ENCODE measurements at regions not wholly inside any gene's neighbourhood (a gene's known extent, or its start where the extent isn't known, plus 50 kb on each side); places are given as distances from the start of the nearest gene placed in this dataset.
"Not testable (repeated sequence)": the region's sequence is repeated elsewhere in the genome, so short reads cannot be mapped to it uniquely, and the experiment has no call there.

DNA sequence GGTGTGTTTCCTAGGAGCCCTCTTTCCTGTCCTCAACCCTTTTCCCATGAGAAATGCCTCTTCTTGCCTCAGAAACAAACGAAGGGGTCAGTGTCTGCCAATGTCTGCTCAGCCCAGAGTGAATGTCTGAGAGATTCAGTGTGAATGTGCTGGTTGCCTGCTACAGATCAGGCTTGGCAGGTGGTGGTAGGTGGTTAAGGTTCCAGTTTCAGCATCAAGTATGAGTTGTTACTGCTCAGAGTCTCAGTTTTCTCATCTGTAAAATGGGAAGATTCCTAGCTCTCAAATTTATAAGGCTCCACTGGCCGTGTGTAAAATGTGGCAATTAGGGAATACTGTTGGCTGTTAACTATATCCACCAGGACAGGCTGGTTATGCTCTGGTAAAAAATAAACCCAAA is 96.3 kb upstream of the PLGLB2 start:
- TF ChIP-seq, protein P1, sequence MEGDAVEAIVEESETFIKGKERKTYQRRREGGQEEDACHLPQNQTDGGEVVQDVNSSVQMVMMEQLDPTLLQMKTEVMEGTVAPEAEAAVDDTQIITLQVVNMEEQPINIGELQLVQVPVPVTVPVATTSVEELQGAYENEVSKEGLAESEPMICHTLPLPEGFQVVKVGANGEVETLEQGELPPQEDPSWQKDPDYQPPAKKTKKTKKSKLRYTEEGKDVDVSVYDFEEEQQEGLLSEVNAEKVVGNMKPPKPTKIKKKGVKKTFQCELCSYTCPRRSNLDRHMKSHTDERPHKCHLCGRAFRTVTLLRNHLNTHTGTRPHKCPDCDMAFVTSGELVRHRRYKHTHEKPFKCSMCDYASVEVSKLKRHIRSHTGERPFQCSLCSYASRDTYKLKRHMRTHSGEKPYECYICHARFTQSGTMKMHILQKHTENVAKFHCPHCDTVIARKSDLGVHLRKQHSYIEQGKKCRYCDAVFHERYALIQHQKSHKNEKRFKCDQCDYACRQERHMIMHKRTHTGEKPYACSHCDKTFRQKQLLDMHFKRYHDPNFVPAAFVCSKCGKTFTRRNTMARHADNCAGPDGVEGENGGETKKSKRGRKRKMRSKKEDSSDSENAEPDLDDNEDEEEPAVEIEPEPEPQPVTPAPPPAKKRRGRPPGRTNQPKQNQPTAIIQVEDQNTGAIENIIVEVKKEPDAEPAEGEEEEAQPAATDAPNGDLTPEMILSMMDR (IDR thresholded peaks at IDR 0.05; ENCODE audit: low read depth, low read length): not testable (repeated sequence)
- TF ChIP-seq POLR2A (IDR thresholded peaks at IDR 0.05; ENCODE audit: extremely low read depth, insufficient read length); MAX (IDR thresholded peaks at IDR 0.05; ENCODE audit: low read depth, low read length): not testable (repeated sequence)
